GM23338 (cell line): ENCODE measurements at regions not wholly inside any gene's neighbourhood (a gene's known extent, or its start where the extent isn't known, plus 50 kb on each side); places are given as distances from the start of the nearest gene placed in this dataset.
A peak's percentile ranks its signal among the peaks of the same experiment; 100 is the strongest.

Source experiments
- ATAC-seq: fragments of 200-7000 bp; cut with Tn5 transposase; 3 replicates; pipeline ENCODE4 v1.9.1; 2020
- DNase-seq: peaks from one replicate; pipeline ENCODE4 v3.0.0-alpha.2; 2015; ENCODE audit warnings: low spot score
- H2AFZ ChIP-seq: fragments of 200-600 bp; sonication (generic); 2 replicates; pipeline ENCODE4 v1.8.0; 2016; ENCODE audit warnings: antibody characterized with exemption, mild to moderate bottlenecking, moderate library complexity
- H3F3A ChIP-seq: fragments of 200-600 bp; sonication (generic); replicated peaks from 2 replicates; pipeline ENCODE4 v1.8.0; 2017; ENCODE audit warnings: antibody characterized with exemption, mixed run types, low read depth
- H3K27ac ChIP-seq: fragments of 200-600 bp; sonication (generic); 2 replicates; pipeline ENCODE4 v1.6.1; 2016; ENCODE audit warnings: low read depth
- H3K27me3 ChIP-seq: fragments of 200-600 bp; sonication (generic); 2 replicates; pipeline ENCODE4 v1.8.0; 2016; ENCODE audit warnings: mild to moderate bottlenecking, mixed run types, moderate library complexity; ENCODE audit not compliant: insufficient read depth
- H3K36me3 ChIP-seq: fragments of 200-600 bp; sonication (generic); 2 replicates; pipeline ENCODE4 v1.8.0; 2016; ENCODE audit warnings: mild to moderate bottlenecking; ENCODE audit not compliant: insufficient read depth
- H3K4me1 ChIP-seq: fragments of 200-600 bp; sonication (generic); 2 replicates; pipeline ENCODE4 v1.8.0; 2016; ENCODE audit warnings: mild to moderate bottlenecking, moderate library complexity; ENCODE audit not compliant: insufficient read depth
- H3K4me2 ChIP-seq: fragments of 200-600 bp; sonication (generic); 2 replicates; pipeline ENCODE4 v1.7.1; 2017; ENCODE audit warnings: mixed run types
- H3K4me3 ChIP-seq: fragments of 200-600 bp; sonication (generic); 2 replicates; pipeline ENCODE4 v1.6.1; 2016; ENCODE audit warnings: mixed run types
- H3K79me2 ChIP-seq: fragments of 200-600 bp; sonication (generic); replicated peaks from 2 replicates; pipeline ENCODE4 v1.8.0; 2017; ENCODE audit warnings: mild to moderate bottlenecking; ENCODE audit not compliant: insufficient read depth
- H3K9me2 ChIP-seq: fragments of 200-600 bp; sonication (generic); 2 replicates; pipeline ENCODE4 v1.8.0; 2017; ENCODE audit not compliant: insufficient read depth
- H4K20me1 ChIP-seq: fragments of 200-600 bp; sonication (generic); replicated peaks from 2 replicates; pipeline ENCODE4 v1.8.0; 2017; ENCODE audit warnings: mild to moderate bottlenecking; ENCODE audit not compliant: insufficient read depth
- H3K27ac Mint-ChIP-seq: 2 replicates; pipeline ENCODE4 v1.8.0; 2020; ENCODE audit warnings: inconsistent platforms, mild to moderate bottlenecking, moderate library complexity, mixed read lengths
- H3K27me3 Mint-ChIP-seq: 3 replicates; pipeline ENCODE4 v1.8.0; 2022; ENCODE audit warnings: low read depth, mild to moderate bottlenecking, moderate library complexity, mixed read lengths, inconsistent platforms; ENCODE audit not compliant: insufficient read depth, poor library complexity
- H3K36me3 Mint-ChIP-seq: 3 replicates; pipeline ENCODE4 v1.8.0; 2021; ENCODE audit warnings: low read depth, mild to moderate bottlenecking, inconsistent platforms, moderate library complexity, mixed read lengths
- H3K4me1 Mint-ChIP-seq: 3 replicates; pipeline ENCODE4 v1.8.0; 2020; ENCODE audit warnings: mild to moderate bottlenecking, inconsistent platforms, mixed read lengths
- H3K4me3 Mint-ChIP-seq: 3 replicates; pipeline ENCODE4 v1.8.0; 2021; ENCODE audit warnings: moderate library complexity, mild to moderate bottlenecking, inconsistent platforms, mixed read lengths
- H3K9me3 Mint-ChIP-seq: 3 replicates; pipeline ENCODE4 v1.8.0; 2020; ENCODE audit warnings: moderate library complexity, mild to moderate bottlenecking, inconsistent platforms, mixed read lengths
- CREB1 ChIP-seq: fragments of 250-450 bp; sonication (Bioruptor Pico); IDR thresholded peaks from 2 replicates; pipeline ENCODE4 v1.5.0; 2020; ENCODE audit warnings: low read depth, mild to moderate bottlenecking, moderate library complexity
- EZH2 ChIP-seq: fragments of 200-600 bp; sonication (generic); IDR thresholded peaks from one replicate; pipeline ENCODE4 v1.8.0; 2017; ENCODE audit warnings: antibody characterized with exemption, mild to moderate bottlenecking, low read depth; ENCODE audit not compliant: unreplicated experiment
- EZH2phosphoT487 ChIP-seq: fragments of 200-600 bp; sonication (generic); IDR thresholded peaks from one replicate; pipeline ENCODE4 v1.8.1; 2018; ENCODE audit warnings: antibody characterized with exemption; ENCODE audit not compliant: unreplicated experiment
- JUNB ChIP-seq: IDR thresholded peaks from one replicate; pipeline ENCODE4 v1.6.1; 2016; ENCODE audit warnings: antibody characterized with exemption; ENCODE audit not compliant: unreplicated experiment
- NANOG ChIP-seq: IDR thresholded peaks from 2 replicates; pipeline ENCODE4 v1.6.1; 2016; ENCODE audit warnings: antibody characterized with exemption, borderline replicate concordance
- POLR2AphosphoS5 ChIP-seq: IDR thresholded peaks from 2 replicates; pipeline ENCODE4 v1.6.1; 2016; ENCODE audit warnings: antibody characterized with exemption, low read depth
- STAT1 ChIP-seq: IDR thresholded peaks from one replicate; pipeline ENCODE4 v1.6.1; 2016; ENCODE audit warnings: antibody characterized with exemption; ENCODE audit not compliant: unreplicated experiment
- ZNF114 ChIP-seq: fragments of 250-450 bp; sonication (Bioruptor Pico); IDR thresholded peaks from 2 replicates; pipeline ENCODE4 v1.5.0; 2020; ENCODE audit warnings: mild to moderate bottlenecking, moderate library complexity
- ZNF331 ChIP-seq: fragments of 250-450 bp; sonication (Bioruptor Pico); IDR thresholded peaks from 2 replicates; pipeline ENCODE4 v1.5.0; 2020; ENCODE audit warnings: low read depth, mild to moderate bottlenecking, moderate library complexity
- TF ChIP-seq, protein P1 (sequence below): fragments of 250-450 bp; sonication (Bioruptor Pico); IDR thresholded peaks from 2 replicates; pipeline ENCODE4 v1.5.0; 2020; ENCODE audit warnings: mild to moderate bottlenecking, moderate library complexity
- TF ChIP-seq, protein P2 (sequence below): IDR thresholded peaks from one replicate; pipeline ENCODE4 v1.6.1; 2018; ENCODE audit warnings: antibody characterized with exemption; ENCODE audit not compliant: unreplicated experiment
- TF ChIP-seq, protein P3 (sequence below), 2 experiments: fragments of 200-600 bp in 1 of 2; sonication (generic) in 1 of 2; conservative IDR thresholded peaks; 2 replicates each; pipeline versions ENCODE4 v1.5.1 to v1.6.1; 2016 to 2017; ENCODE audit warnings: antibody characterized with exemption in 2 of 2, low read depth in 2 of 2, mild to moderate bottlenecking in 2 of 2, moderate library complexity in 1 of 2
- TF ChIP-seq, protein P4 (sequence below): IDR thresholded peaks from 2 replicates; pipeline ENCODE4 v1.6.1; 2016; ENCODE audit warnings: antibody characterized with exemption

DNA sequence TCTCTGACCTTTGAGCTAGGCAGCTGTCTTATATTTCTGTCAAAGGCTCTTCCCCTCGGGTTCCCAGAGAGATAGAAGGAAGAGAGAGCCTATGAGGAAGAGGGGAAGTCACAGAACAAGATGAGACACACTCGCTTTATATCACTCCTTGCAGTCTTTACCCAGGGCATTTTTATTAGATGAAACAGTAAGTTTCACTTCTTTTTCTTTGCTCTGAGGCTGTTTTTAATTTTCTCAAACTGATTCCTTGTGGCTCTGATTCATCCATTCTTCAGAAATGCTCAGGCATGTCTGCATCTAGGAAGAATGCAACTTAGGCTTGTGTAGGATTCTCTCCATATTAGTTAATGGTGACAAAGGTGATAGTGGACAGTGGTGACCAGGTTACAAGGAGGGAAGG is 132.9 kb upstream of the CHD1 start:
- Histone ChIP-seq H3K9me2 (no peaks in the 10 kb centered on the region), H3K36me3 (no peaks in the 10 kb centered on the region), H3K4me1 (no peaks in the 10 kb centered on the region), H3K4me3 (no peak overlapping the region), H4K20me1 (no peaks in the 10 kb centered on the region), H3K27me3 (no peaks in the 10 kb centered on the region), H3K27ac (no peak overlapping the region), H3K79me2 (no peaks in the 10 kb centered on the region), H3K4me2 (no peak overlapping the region), H3F3A (no peaks in the 10 kb centered on the region), H2AFZ (0 out of 2 replicates have a peak overlapping the region, but pooled peaks have one; percentile 54)
- Mint-ChIP-seq H3K4me3 (no peak overlapping the region), H3K36me3 (no peaks in the 10 kb centered on the region), H3K4me1 (no peaks in the 10 kb centered on the region), H3K9me3 (no peaks in the 10 kb centered on the region), H3K27ac (no peak overlapping the region), H3K27me3 (peaks cover 3% of the 10 kb centered on the region)
- ATAC-seq (no peak), DNase-seq (no peak)
- TF ChIP-seq, protein P1, sequence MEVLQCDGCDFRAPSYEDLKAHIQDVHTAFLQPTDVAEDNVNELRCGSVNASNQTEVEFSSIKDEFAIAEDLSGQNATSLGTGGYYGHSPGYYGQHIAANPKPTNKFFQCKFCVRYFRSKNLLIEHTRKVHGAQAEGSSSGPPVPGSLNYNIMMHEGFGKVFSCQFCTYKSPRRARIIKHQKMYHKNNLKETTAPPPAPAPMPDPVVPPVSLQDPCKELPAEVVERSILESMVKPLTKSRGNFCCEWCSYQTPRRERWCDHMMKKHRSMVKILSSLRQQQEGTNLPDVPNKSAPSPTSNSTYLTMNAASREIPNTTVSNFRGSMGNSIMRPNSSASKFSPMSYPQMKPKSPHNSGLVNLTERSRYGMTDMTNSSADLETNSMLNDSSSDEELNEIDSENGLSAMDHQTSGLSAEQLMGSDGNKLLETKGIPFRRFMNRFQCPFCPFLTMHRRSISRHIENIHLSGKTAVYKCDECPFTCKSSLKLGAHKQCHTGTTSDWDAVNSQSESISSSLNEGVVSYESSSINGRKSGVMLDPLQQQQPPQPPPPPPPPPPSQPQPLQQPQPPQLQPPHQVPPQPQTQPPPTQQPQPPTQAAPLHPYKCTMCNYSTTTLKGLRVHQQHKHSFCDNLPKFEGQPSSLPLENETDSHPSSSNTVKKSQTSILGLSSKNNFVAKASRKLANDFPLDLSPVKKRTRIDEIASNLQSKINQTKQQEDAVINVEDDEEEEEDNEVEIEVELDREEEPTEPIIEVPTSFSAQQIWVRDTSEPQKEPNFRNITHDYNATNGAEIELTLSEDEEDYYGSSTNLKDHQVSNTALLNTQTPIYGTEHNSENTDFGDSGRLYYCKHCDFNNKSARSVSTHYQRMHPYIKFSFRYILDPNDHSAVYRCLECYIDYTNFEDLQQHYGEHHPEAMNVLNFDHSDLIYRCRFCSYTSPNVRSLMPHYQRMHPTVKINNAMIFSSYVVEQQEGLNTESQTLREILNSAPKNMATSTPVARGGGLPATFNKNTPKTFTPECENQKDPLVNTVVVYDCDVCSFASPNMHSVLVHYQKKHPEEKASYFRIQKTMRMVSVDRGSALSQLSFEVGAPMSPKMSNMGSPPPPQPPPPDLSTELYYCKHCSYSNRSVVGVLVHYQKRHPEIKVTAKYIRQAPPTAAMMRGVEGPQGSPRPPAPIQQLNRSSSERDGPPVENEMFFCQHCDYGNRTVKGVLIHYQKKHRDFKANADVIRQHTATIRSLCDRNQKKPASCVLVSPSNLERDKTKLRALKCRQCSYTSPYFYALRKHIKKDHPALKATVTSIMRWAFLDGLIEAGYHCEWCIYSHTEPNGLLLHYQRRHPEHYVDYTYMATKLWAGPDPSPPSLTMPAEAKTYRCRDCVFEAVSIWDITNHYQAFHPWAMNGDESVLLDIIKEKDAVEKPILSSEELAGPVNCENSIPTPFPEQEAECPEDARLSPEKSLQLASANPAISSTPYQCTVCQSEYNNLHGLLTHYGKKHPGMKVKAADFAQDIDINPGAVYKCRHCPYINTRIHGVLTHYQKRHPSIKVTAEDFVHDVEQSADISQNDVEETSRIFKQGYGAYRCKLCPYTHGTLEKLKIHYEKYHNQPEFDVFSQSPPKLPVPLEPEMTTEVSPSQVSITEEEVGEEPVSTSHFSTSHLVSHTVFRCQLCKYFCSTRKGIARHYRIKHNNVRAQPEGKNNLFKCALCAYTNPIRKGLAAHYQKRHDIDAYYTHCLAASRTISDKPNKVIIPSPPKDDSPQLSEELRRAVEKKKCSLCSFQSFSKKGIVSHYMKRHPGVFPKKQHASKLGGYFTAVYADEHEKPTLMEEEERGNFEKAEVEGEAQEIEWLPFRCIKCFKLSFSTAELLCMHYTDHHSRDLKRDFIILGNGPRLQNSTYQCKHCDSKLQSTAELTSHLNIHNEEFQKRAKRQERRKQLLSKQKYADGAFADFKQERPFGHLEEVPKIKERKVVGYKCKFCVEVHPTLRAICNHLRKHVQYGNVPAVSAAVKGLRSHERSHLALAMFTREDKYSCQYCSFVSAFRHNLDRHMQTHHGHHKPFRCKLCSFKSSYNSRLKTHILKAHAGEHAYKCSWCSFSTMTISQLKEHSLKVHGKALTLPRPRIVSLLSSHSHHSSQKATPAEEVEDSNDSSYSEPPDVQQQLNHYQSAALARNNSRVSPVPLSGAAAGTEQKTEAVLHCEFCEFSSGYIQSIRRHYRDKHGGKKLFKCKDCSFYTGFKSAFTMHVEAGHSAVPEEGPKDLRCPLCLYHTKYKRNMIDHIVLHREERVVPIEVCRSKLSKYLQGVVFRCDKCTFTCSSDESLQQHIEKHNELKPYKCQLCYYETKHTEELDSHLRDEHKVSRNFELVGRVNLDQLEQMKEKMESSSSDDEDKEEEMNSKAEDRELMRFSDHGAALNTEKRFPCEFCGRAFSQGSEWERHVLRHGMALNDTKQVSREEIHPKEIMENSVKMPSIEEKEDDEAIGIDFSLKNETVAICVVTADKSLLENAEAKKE: no peak
- TF ChIP-seq NANOG (no peak), CREB1 (no peak), JUNB (no peak), ZNF331 (CRISPR knock-in tag) (no peak), ZNF114 (no peak), STAT1 (no peak), POLR2AphosphoS5 (no peak), EZH2phosphoT487 (no peak), EZH2 (no peak)
- TF ChIP-seq, protein P2, sequence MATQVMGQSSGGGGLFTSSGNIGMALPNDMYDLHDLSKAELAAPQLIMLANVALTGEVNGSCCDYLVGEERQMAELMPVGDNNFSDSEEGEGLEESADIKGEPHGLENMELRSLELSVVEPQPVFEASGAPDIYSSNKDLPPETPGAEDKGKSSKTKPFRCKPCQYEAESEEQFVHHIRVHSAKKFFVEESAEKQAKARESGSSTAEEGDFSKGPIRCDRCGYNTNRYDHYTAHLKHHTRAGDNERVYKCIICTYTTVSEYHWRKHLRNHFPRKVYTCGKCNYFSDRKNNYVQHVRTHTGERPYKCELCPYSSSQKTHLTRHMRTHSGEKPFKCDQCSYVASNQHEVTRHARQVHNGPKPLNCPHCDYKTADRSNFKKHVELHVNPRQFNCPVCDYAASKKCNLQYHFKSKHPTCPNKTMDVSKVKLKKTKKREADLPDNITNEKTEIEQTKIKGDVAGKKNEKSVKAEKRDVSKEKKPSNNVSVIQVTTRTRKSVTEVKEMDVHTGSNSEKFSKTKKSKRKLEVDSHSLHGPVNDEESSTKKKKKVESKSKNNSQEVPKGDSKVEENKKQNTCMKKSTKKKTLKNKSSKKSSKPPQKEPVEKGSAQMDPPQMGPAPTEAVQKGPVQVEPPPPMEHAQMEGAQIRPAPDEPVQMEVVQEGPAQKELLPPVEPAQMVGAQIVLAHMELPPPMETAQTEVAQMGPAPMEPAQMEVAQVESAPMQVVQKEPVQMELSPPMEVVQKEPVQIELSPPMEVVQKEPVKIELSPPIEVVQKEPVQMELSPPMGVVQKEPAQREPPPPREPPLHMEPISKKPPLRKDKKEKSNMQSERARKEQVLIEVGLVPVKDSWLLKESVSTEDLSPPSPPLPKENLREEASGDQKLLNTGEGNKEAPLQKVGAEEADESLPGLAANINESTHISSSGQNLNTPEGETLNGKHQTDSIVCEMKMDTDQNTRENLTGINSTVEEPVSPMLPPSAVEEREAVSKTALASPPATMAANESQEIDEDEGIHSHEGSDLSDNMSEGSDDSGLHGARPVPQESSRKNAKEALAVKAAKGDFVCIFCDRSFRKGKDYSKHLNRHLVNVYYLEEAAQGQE: no peak
- TF ChIP-seq, protein P3, sequence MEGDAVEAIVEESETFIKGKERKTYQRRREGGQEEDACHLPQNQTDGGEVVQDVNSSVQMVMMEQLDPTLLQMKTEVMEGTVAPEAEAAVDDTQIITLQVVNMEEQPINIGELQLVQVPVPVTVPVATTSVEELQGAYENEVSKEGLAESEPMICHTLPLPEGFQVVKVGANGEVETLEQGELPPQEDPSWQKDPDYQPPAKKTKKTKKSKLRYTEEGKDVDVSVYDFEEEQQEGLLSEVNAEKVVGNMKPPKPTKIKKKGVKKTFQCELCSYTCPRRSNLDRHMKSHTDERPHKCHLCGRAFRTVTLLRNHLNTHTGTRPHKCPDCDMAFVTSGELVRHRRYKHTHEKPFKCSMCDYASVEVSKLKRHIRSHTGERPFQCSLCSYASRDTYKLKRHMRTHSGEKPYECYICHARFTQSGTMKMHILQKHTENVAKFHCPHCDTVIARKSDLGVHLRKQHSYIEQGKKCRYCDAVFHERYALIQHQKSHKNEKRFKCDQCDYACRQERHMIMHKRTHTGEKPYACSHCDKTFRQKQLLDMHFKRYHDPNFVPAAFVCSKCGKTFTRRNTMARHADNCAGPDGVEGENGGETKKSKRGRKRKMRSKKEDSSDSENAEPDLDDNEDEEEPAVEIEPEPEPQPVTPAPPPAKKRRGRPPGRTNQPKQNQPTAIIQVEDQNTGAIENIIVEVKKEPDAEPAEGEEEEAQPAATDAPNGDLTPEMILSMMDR (conservative IDR thresholded peaks at IDR 0.05; ENCODE audit: low read depth in 2 of 2): no peak
- TF ChIP-seq, protein P4, sequence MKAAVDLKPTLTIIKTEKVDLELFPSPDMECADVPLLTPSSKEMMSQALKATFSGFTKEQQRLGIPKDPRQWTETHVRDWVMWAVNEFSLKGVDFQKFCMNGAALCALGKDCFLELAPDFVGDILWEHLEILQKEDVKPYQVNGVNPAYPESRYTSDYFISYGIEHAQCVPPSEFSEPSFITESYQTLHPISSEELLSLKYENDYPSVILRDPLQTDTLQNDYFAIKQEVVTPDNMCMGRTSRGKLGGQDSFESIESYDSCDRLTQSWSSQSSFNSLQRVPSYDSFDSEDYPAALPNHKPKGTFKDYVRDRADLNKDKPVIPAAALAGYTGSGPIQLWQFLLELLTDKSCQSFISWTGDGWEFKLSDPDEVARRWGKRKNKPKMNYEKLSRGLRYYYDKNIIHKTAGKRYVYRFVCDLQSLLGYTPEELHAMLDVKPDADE: no peak
